NCI-H1048 (cell line): ENCODE measurements at regions not wholly inside any gene's neighbourhood (a gene's known extent, or its start where the extent isn't known, plus 50 kb on each side); places are given as distances from the start of the nearest gene placed in this dataset.
A peak's percentile ranks its signal among the peaks of the same experiment; 100 is the strongest.
"Not testable (repeated sequence)": the region's sequence is repeated elsewhere in the genome, so short reads cannot be mapped to it uniquely, and the experiment has no call there.

Source experiments
- DNase-seq: peaks from one replicate; lab custom pipeline; 2025; lab: John Stamatoyannopoulos, UW

GRCh38 chr3:28036599-28037575 is 204.5 kb upstream of the CMC1 start:
- no peak for DNase-seq

- no peak for DNase-seq
These were observed 202.2 kb upstream of the CMC1 start for GRCh38 chr3:28039234-28039633.

GRCh38 chr3:28039829-28040228 is 201.6 kb upstream of the CMC1 start:
- no peak for DNase-seq

- no peak for DNase-seq
These were observed 199.3 kb upstream of the CMC1 start for GRCh38 chr3:28042095-28042635.

GRCh38 chr3:28042707-28043106 is 198.7 kb upstream of the CMC1 start:
- DNase-seq, result no peak

GRCh38 chr3:28050120-28050519 is 191.3 kb upstream of the CMC1 start:
- no peak for DNase-seq

DNA sequence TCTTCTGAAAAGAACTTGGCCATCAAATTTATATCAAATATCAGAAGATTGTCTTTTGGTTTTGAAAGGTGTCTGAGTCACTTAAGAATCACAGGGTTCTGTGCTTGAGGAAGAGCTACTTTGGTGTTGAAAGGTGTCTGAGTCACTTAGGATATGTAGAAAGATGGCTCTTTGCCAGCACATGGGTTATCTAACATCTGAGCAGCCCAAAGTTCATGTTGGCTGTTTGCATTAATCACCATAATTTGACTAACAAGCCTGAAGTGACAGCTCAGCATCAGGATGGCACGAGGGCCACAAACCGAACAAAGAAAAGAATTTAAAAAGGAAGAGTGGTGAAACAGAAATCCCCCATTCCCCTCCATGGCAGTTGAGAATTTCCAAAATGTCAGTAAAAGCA is 190.5 kb upstream of the CMC1 start:
- DNase-seq, result peak; percentile 28

DNA sequence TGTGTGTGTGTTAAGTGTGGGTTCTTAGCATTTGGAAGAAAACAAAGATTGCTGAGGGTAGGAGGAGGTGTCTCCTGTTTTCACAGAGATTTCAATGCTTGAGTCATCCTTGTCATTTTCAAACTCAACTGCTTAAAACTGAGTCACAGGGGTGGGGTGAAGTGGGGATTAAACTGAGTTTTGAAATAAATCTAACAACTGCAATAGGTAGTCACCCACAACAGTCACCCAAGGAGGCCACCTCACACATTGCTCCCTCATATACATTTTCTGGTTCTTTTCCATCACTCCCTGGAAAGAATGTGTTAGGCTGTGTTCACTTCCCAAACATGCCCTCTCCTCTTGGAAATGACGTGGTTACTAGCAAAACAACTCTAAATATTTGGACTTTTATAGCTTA is 187.7 kb upstream of the CMC1 start:
- DNase-seq, result no peak

GRCh38 chr3:28056806-28057205 is 184.6 kb upstream of the CMC1 start:
- no peak for DNase-seq

DNA sequence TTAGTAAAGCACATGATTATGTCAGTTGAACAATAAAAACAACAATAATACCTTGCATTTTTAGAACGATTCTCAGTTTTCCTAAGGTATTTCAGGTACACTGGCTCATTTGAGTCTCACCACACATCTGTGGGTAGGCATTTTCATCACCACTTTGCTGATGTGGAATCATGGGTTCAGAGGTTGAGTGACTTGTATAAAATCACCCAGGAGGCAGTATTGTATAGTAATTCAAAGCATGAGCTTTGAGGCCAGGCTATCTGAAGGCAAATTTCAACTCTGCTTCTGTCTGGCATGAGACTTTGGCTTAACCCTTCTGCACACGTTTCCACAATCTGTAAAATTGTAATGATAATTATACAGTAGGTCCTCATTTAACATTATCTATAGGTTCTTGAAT is 183.9 kb upstream of the CMC1 start:
- no peak for DNase-seq

- not testable (repeated sequence) for DNase-seq
These were observed 182.2 kb upstream of the CMC1 start for GRCh38 chr3:28059199-28059598.

DNA sequence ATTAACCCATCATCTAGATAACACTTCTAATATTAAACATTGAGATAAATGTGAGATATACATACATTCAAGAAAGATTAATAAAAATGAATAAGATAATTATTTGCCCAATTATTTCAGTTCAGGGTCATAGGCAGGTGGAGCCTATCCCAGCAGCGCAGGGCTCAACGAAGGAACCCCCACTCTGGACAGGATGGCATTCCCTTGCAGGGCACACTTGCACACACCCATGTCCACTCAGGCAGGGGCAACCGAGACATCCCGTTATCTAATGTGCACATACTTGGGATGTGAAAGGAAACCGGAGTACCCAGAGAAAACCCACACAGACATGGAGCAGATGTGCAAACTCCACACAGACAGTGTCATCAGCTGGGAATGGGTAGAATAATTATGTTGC is 175.4 kb upstream of the CMC1 start:
- no peak for DNase-seq

- no peak for DNase-seq
These were observed 174.4 kb upstream of the CMC1 start for GRCh38 chr3:28067014-28067413.

- DNase-seq, result no peak
These were observed 173.1 kb upstream of the CMC1 start for GRCh38 chr3:28068342-28068741.

- no peak for DNase-seq
These were observed 172.0 kb upstream of the CMC1 start for GRCh38 chr3:28069438-28069837.

GRCh38 chr3:28076246-28076645 is 165.2 kb upstream of the CMC1 start:
- no peak for DNase-seq

DNA sequence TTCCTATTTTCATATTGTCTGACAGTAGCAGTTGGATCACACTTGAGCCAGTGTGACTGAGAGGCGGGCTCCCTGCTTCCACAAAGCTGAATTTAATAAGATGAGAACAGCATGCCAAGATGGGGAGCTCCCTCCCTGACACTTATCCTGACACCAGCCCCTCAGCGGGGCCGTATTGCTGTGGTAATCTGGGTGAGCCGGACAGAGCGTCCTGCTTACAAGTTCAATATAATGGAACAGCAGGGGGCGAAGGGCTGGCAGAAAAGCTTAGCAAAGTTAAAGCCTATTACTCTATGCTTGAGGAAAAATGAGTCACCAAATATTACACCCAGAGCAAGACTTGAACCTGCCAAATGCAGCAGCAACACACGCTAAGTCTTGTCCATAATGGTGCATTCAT is 163.8 kb upstream of the CMC1 start:
- no peak for DNase-seq

- DNase-seq, result no peak
These were observed 162.9 kb upstream of the CMC1 start for GRCh38 chr3:28078536-28078935.

GRCh38 chr3:28080716-28081115 is 160.7 kb upstream of the CMC1 start:
- DNase-seq, result no peak

GRCh38 chr3:28081533-28081947 is 159.9 kb upstream of the CMC1 start:
- DNase-seq, result no peak

DNA sequence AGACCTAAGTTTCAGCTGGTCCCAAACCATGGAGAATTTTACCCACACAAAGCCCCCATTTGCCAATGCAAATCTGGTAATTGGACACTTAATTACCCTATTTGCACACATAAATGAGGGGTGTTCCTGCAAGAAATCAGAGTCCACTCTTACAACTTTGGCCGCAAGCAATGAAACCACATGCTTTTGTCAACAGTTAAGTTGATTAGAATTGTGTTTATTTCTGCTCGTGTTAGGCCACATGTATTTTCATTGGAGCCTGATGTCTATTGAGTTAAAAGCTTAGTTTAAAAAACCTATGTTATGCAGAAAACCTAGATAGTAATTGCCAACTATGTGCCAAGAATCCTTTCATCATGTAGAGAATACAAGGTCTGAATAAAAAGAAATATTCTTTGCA is 153.8 kb upstream of the CMC1 start:
- DNase-seq, result no peak

DNA sequence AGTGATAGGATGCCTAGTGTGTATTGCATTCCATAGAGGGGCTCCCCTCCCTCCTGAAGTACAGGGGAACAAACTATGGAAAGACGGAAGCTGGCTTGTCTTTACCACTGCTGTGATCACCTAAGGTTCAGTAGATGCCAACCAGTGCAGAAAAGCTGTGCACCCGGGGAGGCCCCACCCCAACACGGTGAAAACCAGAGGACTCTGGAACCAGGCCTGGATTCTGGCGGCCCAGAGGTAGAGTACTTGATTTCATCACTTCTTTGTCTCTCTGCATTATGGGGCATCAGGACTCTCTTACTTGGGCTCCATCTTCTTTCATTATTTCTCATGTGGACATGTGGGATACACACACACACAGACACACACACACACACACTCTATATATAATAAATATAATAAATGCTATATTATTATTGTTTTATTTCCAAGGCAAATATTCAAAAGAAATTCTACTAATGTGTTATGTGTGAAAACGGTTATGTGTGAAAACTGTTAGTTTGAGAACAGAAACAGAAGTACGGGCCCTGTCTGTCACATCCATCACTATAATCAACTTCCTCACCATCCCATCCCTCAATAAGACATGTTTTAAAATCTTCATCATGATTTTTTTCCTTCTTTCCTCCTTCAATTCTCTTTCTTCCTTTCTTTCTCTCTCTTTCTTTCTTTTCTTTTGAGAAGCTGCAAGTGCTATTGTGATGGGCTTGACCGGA is 152.4 kb upstream of the CMC1 start:
- no peak for DNase-seq

- DNase-seq, result no peak
These were observed 151.9 kb upstream of the CMC1 start for GRCh38 chr3:28089527-28089897.
